Adrenal gland (tissue), 9 donors: ENCODE measurements at regions not wholly inside any gene's neighbourhood (a gene's known extent, or its start where the extent isn't known, plus 50 kb on each side); places are given as distances from the start of the nearest gene placed in this dataset.
"Not testable (repeated sequence)": the region's sequence is repeated elsewhere in the genome, so short reads cannot be mapped to it uniquely, and the experiment has no call there.

Experiments used
- DNase-seq, 7 donors: peaks; one replicate each; pipeline ENCODE4 v3.0.0-alpha.2; 2019 to 2020
- H3K27ac ChIP-seq, 5 donors: fragments of 200-600 bp; sonication (generic) in 4 of 5; 1 replicate in 3 of 5; 2 replicates in 2 of 5; pipeline versions ENCODE4 v1.5.1 to v1.8.0; 2016 to 2020; ENCODE audit warnings: mild to moderate bottlenecking in 1 of 5
- H3K27me3 ChIP-seq: fragments of 200-600 bp; 2 replicates; pipeline ENCODE4 v1.8.0; 2021
- H3K36me3 ChIP-seq, 2 donors: fragments of 200-600 bp; replicated peaks in 1 of 2; 1 replicate in 1 of 2; 2 replicates in 1 of 2; pipeline versions ENCODE4 v1.5.1 to v1.8.0; 2018 to 2022
- H3K4me1 ChIP-seq, 2 donors: fragments of 200-600 bp; replicated peaks in 1 of 2; 1 replicate in 1 of 2; 2 replicates in 1 of 2; pipeline versions ENCODE4 v1.5.1 to v1.8.0; 2018 to 2021
- H3K4me3 ChIP-seq, 4 donors: fragments of 200-600 bp; sonication (generic) in 3 of 4; one replicate each; pipeline ENCODE4 v1.5.1; 2016 to 2018
- H3K9me3 ChIP-seq, 3 donors: fragments of 200-600 bp; sonication (generic) in 1 of 3; replicated peaks in 1 of 3; 1 replicate in 2 of 3; 2 replicates in 1 of 3; pipeline versions ENCODE4 v1.5.1 to v1.8.0; 2016 to 2021
- CTCF ChIP-seq, 6 experiments: fragments of 450-650 bp in 4 of 6; fragments of 200-600 bp in 2 of 6; sonication (generic) in 1 of 6; IDR thresholded peaks; 1 replicate in 5 of 6; 2 replicates in 1 of 6; pipeline versions ENCODE4 v1.5.1 to v1.8.0; 2016 to 2021; ENCODE audit warnings: antibody characterized with exemption in 6 of 6, mild to moderate bottlenecking in 2 of 6, moderate library complexity in 1 of 6
- WGBS, 4 donors: extraction: QIAGEN DNeasy Blood & Tissue Kit in 2 of 4; methylation state at CpG; one replicate each; pipeline versions ENCODE4 v1.1.5 to v1.1.7; 2013 to 2017; 5-methylcytosine and 5-hydroxymethylcytosine counted together
- intact Hi-C, 2 donors: fragments of 100-400 bp; cut with DNase I; formaldehyde crosslinking; loops; one replicate each; pipeline versions ENCODE4 v1.14.1 to v1.15.0; 2022 to 2023
- donor health status: healthy with polysubstance abuse.
- donor health status: Bipolar disorder and iron deficiency.
- donor health status: DM: yes; HTN: yes; CAD: no.
- donor health status: DM: no; HTN: no; CAD: no.
- donor health status: DM: no; HTN: no; CAD: no.

GRCh38 chr9:42534984-42535325 is 351.5 kb downstream of the SPATA31A6 start:
- H3K36me3 ChIP-seq, H3K27me3 ChIP-seq, H3K4me3 ChIP-seq, intact Hi-C loops, H3K27ac ChIP-seq, H3K9me3 ChIP-seq, H3K4me1 ChIP-seq: not testable (repeated sequence)
- 31 to 51% (median 37%) methylated on average over 2 to 6 of the region's 6 CpGs for WGBS, 4 donors
- peak in 3 of 7 donors; percentile 3 to 45 (median 16) for DNase-seq

- WGBS, 4 donors, result 17 to 21% methylated on average over 7 to 16 of the region's 36 CpGs; no CpG with 5 or more reads in 2 of the 4 donors
- H3K27me3 ChIP-seq, H3K27ac ChIP-seq, H3K36me3 ChIP-seq, H3K9me3 ChIP-seq, intact Hi-C loops, H3K4me3 ChIP-seq, H3K4me1 ChIP-seq: not testable (repeated sequence)
- DNase-seq, result peak in 6 of 7 donors; percentile 4 to 42 (median 12)
- TF ChIP-seq CTCF (IDR thresholded peaks at IDR 0.05), result peak in 2 of 6 experiments; percentile 31
Observed at GRCh38 chr9:42550789-42551357, 367.4 kb downstream of the SPATA31A6 start.

- H3K9me3 ChIP-seq, H3K4me1 ChIP-seq, H3K27ac ChIP-seq, H3K36me3 ChIP-seq, intact Hi-C loops, H3K4me3 ChIP-seq, H3K27me3 ChIP-seq: not testable (repeated sequence)
- DNase-seq, result peak in 2 of 7 donors; percentile 20 to 71
- 0% methylated on average over 3 to 4 of the region's 15 CpGs; no CpG with 5 or more reads in 2 of the 4 donors for WGBS, 4 donors
Observed at GRCh38 chr9:42568530-42568929, 385.1 kb downstream of the SPATA31A6 start.

DNA sequence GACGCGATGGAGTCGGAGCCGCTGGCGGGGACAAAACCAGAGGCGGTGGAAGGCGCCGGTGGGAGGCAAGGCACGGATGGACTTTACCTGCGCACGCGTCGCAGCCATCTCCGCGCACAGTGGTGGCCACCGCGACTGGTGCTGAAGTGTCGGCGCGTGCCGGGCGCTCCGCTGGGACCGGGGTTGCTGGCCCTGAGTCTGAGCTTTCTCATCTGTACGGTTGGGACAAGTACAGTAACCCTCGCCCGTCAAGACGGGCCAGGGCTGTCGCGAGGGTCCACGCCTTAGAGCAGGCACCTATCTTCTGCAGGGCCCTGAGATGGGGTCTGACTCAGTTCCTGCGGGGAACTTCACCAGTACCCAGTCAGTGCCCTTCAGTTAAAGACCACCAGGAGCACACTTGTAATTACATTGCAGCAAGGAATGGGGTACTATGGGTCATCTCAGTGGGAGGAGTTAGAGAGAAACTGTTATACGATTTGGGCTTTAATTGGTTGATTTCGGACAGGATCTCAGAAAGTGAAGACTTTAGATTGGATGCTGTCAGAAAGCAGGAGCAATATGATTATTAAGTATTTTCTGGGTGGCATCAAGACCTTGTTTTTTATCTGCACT is 385.6 kb downstream of the SPATA31A6 start:
- H3K4me1 ChIP-seq, intact Hi-C loops: not testable (repeated sequence)

GRCh38 chr9:42577851-42578250 is 394.4 kb downstream of the SPATA31A6 start:
- 51 to 65% (median 59%) methylated on average over 3 to 5 of the region's 8 CpGs for WGBS, 4 donors
- intact Hi-C loops, result not testable (repeated sequence)

More for the DNA sequence above, 385.6 kb downstream of the SPATA31A6 start:
- not testable (repeated sequence) for H3K27ac ChIP-seq, H3K9me3 ChIP-seq, H3K4me3 ChIP-seq, H3K36me3 ChIP-seq, H3K27me3 ChIP-seq
- 4 to 17% (median 13%) methylated on average over 1 to 14 of the region's 34 CpGs; no CpG with 5 or more reads in 1 of the 4 donors for WGBS, 4 donors
- peak in 6 of 7 donors; percentile 8 to 58 (median 18) for DNase-seq

More at GRCh38 chr9:42577851-42578250, 394.4 kb downstream of the SPATA31A6 start:
- H3K27me3 ChIP-seq, DNase-seq, H3K4me1 ChIP-seq, H3K27ac ChIP-seq, H3K4me3 ChIP-seq, H3K9me3 ChIP-seq, H3K36me3 ChIP-seq: not testable (repeated sequence)
